ENCODE measurements at regions not wholly inside any gene's neighbourhood (a gene's known extent, or its start where the extent isn't known, plus 50 kb on each side); places are given as distances from the start of the nearest gene placed in this dataset.

- TF ChIP-seq CTCF (IDR thresholded peaks at IDR 0.05; ENCODE audit: low read depth, low read length, poor library complexity, severe bottlenecking) (no peak), EZH2phosphoT487 (IDR thresholded peaks at IDR 0.05; ENCODE audit: borderline replicate concordance, low read length) (no peak)
Measured at GRCh38 chr20:53810661-53811355, 217.2 kb upstream of the ZNF217 start.

Measured in DOHH2 (cell line).